ENCODE measurements at regions not wholly inside any gene's neighbourhood (a gene's known extent, or its start where the extent isn't known, plus 50 kb on each side); places are given as distances from the start of the nearest gene placed in this dataset.

DNA sequence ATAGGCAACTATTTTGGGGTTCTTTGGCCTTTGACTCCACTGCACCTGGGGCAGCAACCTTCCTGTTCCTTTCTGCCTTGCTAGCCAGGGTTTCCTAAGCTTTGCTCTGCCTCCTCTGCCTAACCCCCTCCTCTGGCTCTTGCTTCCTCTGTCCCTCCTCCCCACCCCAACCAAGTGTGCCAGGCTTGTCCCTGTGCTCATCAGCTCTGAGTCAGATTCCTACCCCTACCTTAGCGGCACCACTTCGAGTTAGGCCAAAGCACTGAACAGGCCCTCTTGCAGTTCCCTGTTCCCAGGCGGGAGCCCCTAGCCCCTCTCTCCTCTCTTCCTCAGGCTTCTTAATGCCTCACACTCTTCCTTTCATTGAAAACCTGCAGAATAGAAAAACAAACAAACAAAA, 74.8 kb upstream of the HAO2 start:
- no peak for TF ChIP-seq POLR2A (IDR thresholded peaks at IDR 0.05)
- TF ChIP-seq EP300 (IDR thresholded peaks at IDR 0.05): no peak
- TF ChIP-seq CTCF (IDR thresholded peaks at IDR 0.05): no peak
- TF ChIP-seq POLR2AphosphoS5 (IDR thresholded peaks at IDR 0.05): no peak
- intact Hi-C loops (cut with DNase I; ENCODE audit: low total_unique reads): no loop called here

GRCh38 chr1:119294199-119294598, 74.4 kb upstream of the HAO2 start:
- DNase-seq: no peak
- Histone ChIP-seq H3K27ac (no peak overlapping the region), H3K27me3 (no peaks in the 10 kb centered on the region), H3K4me3 (no peak overlapping the region), H3K9me3 (no peaks in the 10 kb centered on the region), H3K4me1 (no peaks in the 10 kb centered on the region), H3K36me3 (no peaks in the 10 kb centered on the region)
- intact Hi-C loops (cut with DNase I; ENCODE audit: low total_unique reads): no loop called here
- 38 to 52% (median 47%) methylated on average over 3 of the region's 3 CpGs for WGBS, 5 donors
- TF ChIP-seq EP300 (IDR thresholded peaks at IDR 0.05): no peak

More for the DNA sequence above, 74.8 kb upstream of the HAO2 start:
- Histone ChIP-seq H3K4me1 (no peaks in the 10 kb centered on the region), H3K27me3 (no peaks in the 10 kb centered on the region), H3K27ac (no peak overlapping the region), H3K36me3 (no peaks in the 10 kb centered on the region), H3K9me3 (no peaks in the 10 kb centered on the region), H3K4me3 (no peak overlapping the region)
- 67 to 75% (median 73%) methylated on average over 3 of the region's 3 CpGs for WGBS, 5 donors
- no peak for DNase-seq

GRCh38 chr1:119294722-119295121, 73.9 kb upstream of the HAO2 start:
- intact Hi-C loops (cut with DNase I; ENCODE audit: low total_unique reads): no loop called here
- no peak overlapping the region for H3K4me3 ChIP-seq
- WGBS, 5 donors: 25 to 49% (median 26%) methylated on average over 2 of the region's 2 CpGs
- DNase-seq: no peak
- H3K27ac ChIP-seq: no peak overlapping the region
- no peaks in the 10 kb centered on the region for H3K9me3 ChIP-seq
- H3K36me3 ChIP-seq: no peaks in the 10 kb centered on the region
- H3K27me3 ChIP-seq: no peaks in the 10 kb centered on the region
- H3K4me1 ChIP-seq: no peaks in the 10 kb centered on the region
- no peak for TF ChIP-seq POLR2AphosphoS5 (IDR thresholded peaks at IDR 0.05)
- TF ChIP-seq EP300 (IDR thresholded peaks at IDR 0.05): no peak
- TF ChIP-seq CTCF (IDR thresholded peaks at IDR 0.05): no peak
- TF ChIP-seq POLR2A (IDR thresholded peaks at IDR 0.05): no peak

- H3K4me3 ChIP-seq: no peak overlapping the region
- no peaks in the 10 kb centered on the region for H3K9me3 ChIP-seq
- intact Hi-C loops (cut with DNase I; ENCODE audit: low total_unique reads): no loop called here
- no peak overlapping the region for H3K27ac ChIP-seq
- H3K4me1 ChIP-seq: no peaks in the 10 kb centered on the region
- H3K27me3 ChIP-seq: no peaks in the 10 kb centered on the region
- no peak for TF ChIP-seq CTCF (IDR thresholded peaks at IDR 0.05)
- no peak for TF ChIP-seq EP300 (IDR thresholded peaks at IDR 0.05)
- TF ChIP-seq POLR2A (IDR thresholded peaks at IDR 0.05): no peak
- no peak for TF ChIP-seq POLR2AphosphoS5 (IDR thresholded peaks at IDR 0.05)
- DNase-seq: no peak
- H3K36me3 ChIP-seq: no peaks in the 10 kb centered on the region
These were observed 69.8 kb upstream of the HAO2 start for GRCh38 chr1:119298687-119299303.

DNA sequence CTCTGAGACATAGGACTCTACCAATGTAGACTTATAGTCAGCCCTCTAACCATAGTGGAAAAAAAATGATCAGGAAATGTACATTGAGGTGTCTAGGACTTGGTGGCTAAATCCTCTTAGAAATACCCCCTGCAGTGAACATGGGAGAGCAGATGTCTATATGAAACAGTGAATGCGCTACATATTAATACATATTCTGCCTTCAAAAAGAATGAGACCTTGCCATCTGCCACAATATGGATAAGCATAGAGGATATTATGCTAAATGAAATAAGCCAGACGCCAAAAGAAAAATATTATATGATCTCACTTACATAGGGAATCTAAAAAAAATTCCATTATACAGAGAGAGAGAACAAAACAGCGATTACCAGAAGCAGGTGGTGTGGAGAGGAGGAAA, 66.6 kb upstream of the HAO2 start:
- Histone ChIP-seq H3K36me3 (no peaks in the 10 kb centered on the region), H3K4me1 (no peaks in the 10 kb centered on the region), H3K4me3 (no peak overlapping the region), H3K27ac (no peak overlapping the region), H3K27me3 (no peaks in the 10 kb centered on the region), H3K9me3 (no peaks in the 10 kb centered on the region)
- no peak for TF ChIP-seq CTCF (IDR thresholded peaks at IDR 0.05)
- TF ChIP-seq POLR2A (IDR thresholded peaks at IDR 0.05): no peak
- no peak for TF ChIP-seq EP300 (IDR thresholded peaks at IDR 0.05)
- no peak for TF ChIP-seq POLR2AphosphoS5 (IDR thresholded peaks at IDR 0.05)
- WGBS, 5 donors: 78 to 94% (median 89%) methylated on average over 3 of the region's 3 CpGs
- intact Hi-C loops (cut with DNase I; ENCODE audit: low total_unique reads): no loop called here
- DNase-seq: no peak
